K562 (cell line): ENCODE measurements at regions not wholly inside any gene's neighbourhood (a gene's known extent, or its start where the extent isn't known, plus 50 kb on each side); places are given as distances from the start of the nearest gene placed in this dataset.

ENCODE experiments used
- BCLAF1 ChIP-seq, 2 experiments: fragments of 450-650 bp in 1 of 2; IDR thresholded peaks; 2 replicates each; pipeline ENCODE4 v1.6.1; 2011 to 2017; ENCODE audit warnings: low read depth in 2 of 2, antibody characterized with exemption in 1 of 2, borderline replicate concordance in 1 of 2, low read length in 1 of 2, mild to moderate bottlenecking in 1 of 2, mixed read lengths in 1 of 2; ENCODE audit not compliant: control insufficient read depth in 1 of 2
- EP300 ChIP-seq: IDR thresholded peaks from 2 replicates; pipeline ENCODE4 v1.6.1; 2012; ENCODE audit warnings: low read length, improper control_type of control experiment
- ERF ChIP-seq: fragments of 450-650 bp; formaldehyde crosslinking; IDR thresholded peaks from 2 replicates; pipeline ENCODE4 v1.4.0; 2020; ENCODE audit warnings: mild to moderate bottlenecking, mixed read lengths
- KDM1A ChIP-seq, 2 experiments: fragments of 450-650 bp; IDR thresholded peaks; 2 replicates each; pipeline ENCODE4 v1.6.1; 2016; ENCODE audit warnings: mild to moderate bottlenecking in 2 of 2
- NR2C2 ChIP-seq, 2 experiments: fragments of 200-800 bp in 1 of 2; sonication (Bioruptor generic) in 1 of 2; sonication (generic) in 1 of 2; formaldehyde crosslinking in 1 of 2; IDR thresholded peaks; 2 replicates each; pipeline versions ENCODE4 v1.6.1 to v1.8.0; 2016 to 2022; ENCODE audit warnings: mild to moderate bottlenecking in 1 of 2, missing compliant biosample characterization in 1 of 2, missing genetic modification characterization in 1 of 2, missing genetic modification reagents in 1 of 2
- SIX5 ChIP-seq, 2 experiments: IDR thresholded peaks; 2 replicates each; pipeline ENCODE4 v1.6.1; 2011; ENCODE audit warnings: low read length in 2 of 2, borderline replicate concordance in 1 of 2, low read depth in 1 of 2, mild to moderate bottlenecking in 1 of 2, moderate library complexity in 1 of 2; ENCODE audit not compliant: insufficient read depth in 1 of 2
- SRF ChIP-seq, 2 experiments: fragments of 250-450, 450-650 bp in 1 of 2; sonication (Bioruptor Pico) in 1 of 2; sonication (generic) in 1 of 2; formaldehyde crosslinking; IDR thresholded peaks; 2 replicates each; pipeline versions ENCODE4 v1.5.0 to v1.5.1; 2020 to 2022; ENCODE audit warnings: mild to moderate bottlenecking in 1 of 2, missing genetic modification reagents in 1 of 2
- SRSF9 ChIP-seq: fragments of 200-400 bp; formaldehyde crosslinking; IDR thresholded peaks from 2 replicates; pipeline ENCODE4 v1.6.1; 2017; ENCODE audit warnings: low read depth, low read length, borderline replicate concordance
- TCF7 ChIP-seq: sonication (generic); IDR thresholded peaks from 2 replicates; pipeline ENCODE4 v1.6.1; 2016; ENCODE audit warnings: antibody characterized with exemption, borderline replicate concordance
- ZNF24 ChIP-seq: fragments of 450-650 bp; IDR thresholded peaks from 2 replicates; pipeline ENCODE4 v1.6.1; 2016
- ZNF77 ChIP-seq: fragments of 250-450 bp; sonication (Bioruptor Pico); IDR thresholded peaks from 2 replicates; pipeline ENCODE4 v1.5.0; 2020

- TF ChIP-seq NR2C2 (CRISPR knock-in tag; IDR thresholded peaks at IDR 0.05) (no peak), NR2C2 (tag; IDR thresholded peaks at IDR 0.05) (no peak), KDM1A (IDR thresholded peaks at IDR 0.05) (no peak), EP300 (no peak), TCF7 (no peak), BCLAF1 (IDR thresholded peaks at IDR 0.05; ENCODE audit: borderline replicate concordance in 1 of 2, control insufficient read depth in 1 of 2, low read depth in 2 of 2, low read length in 1 of 2) (no peak), SIX5 (IDR thresholded peaks at IDR 0.05; ENCODE audit: borderline replicate concordance in 1 of 2, insufficient read depth in 1 of 2, low read depth in 1 of 2, low read length in 2 of 2) (no peak), SRSF9 (no peak), ZNF77 (CRISPR knock-in tag) (no peak), ZNF24 (no peak), SRF (CRISPR knock-in tag; IDR thresholded peaks at IDR 0.05) (no peak), ERF (CRISPR knock-in tag) (no peak)
These were observed 146.0 kb upstream of the RMP24 start for GRCh38 chr18:35826477-35826876.
